K562 (cell line): ENCODE measurements at regions not wholly inside any gene's neighbourhood (a gene's known extent, or its start where the extent isn't known, plus 50 kb on each side); places are given as distances from the start of the nearest gene placed in this dataset.

ENCODE experiments used
- EP300 ChIP-seq: IDR thresholded peaks from 2 replicates; pipeline ENCODE4 v1.6.1; 2012; ENCODE audit warnings: low read length, improper control_type of control experiment
- MYNN ChIP-seq, 2 experiments: sonication (generic); formaldehyde crosslinking in 1 of 2; IDR thresholded peaks; 2 replicates each; pipeline versions ENCODE4 v1.5.0 to v1.6.1; 2016 to 2020; ENCODE audit warnings: antibody characterized with exemption in 1 of 2, missing genetic modification reagents in 1 of 2
- TF ChIP-seq, protein P1 (sequence below), 2 experiments: fragments of 450-650 bp; IDR thresholded peaks; 2 replicates each; pipeline ENCODE4 v1.6.1; 2016
- TF ChIP-seq, protein P2 (sequence below), 3 experiments: IDR thresholded peaks in 2 of 3; conservative IDR thresholded peaks in 1 of 3; 2 replicates each; pipeline ENCODE4 v1.5.1; 2011 to 2012; ENCODE audit warnings: low read length in 3 of 3, mild to moderate bottlenecking in 3 of 3, control low read depth in 2 of 3, improper control_type of control experiment in 1 of 3, inconsistent platforms in 1 of 3, low read depth in 1 of 3, mixed read lengths in 1 of 3, moderate library complexity in 1 of 3; ENCODE audit not compliant: insufficient read depth in 2 of 3

DNA sequence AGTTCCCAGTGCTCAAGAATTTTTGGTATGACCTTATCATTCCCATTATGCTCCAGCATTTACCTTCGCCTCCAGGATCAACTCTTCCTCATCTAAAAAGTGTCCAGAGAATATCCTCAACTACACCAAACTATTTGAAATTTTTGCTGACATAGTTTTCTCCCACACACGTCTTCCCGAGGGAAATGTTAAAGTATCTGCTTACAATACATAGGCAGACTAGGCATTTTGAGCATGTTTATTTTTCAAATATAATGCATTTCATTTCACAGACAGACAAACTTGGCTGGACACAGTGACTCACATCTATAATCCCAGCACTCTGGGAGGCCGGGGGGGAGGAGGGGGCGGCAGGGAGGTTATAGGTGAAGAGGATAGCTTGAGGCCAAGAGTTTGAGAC, 177.1 kb upstream of the TRIM24 start:
- TF ChIP-seq MYNN (IDR thresholded peaks at IDR 0.05) (no peak), MYNN (CRISPR knock-in tag; IDR thresholded peaks at IDR 0.05) (no peak), EP300 (no peak)
- TF ChIP-seq, protein P1, sequence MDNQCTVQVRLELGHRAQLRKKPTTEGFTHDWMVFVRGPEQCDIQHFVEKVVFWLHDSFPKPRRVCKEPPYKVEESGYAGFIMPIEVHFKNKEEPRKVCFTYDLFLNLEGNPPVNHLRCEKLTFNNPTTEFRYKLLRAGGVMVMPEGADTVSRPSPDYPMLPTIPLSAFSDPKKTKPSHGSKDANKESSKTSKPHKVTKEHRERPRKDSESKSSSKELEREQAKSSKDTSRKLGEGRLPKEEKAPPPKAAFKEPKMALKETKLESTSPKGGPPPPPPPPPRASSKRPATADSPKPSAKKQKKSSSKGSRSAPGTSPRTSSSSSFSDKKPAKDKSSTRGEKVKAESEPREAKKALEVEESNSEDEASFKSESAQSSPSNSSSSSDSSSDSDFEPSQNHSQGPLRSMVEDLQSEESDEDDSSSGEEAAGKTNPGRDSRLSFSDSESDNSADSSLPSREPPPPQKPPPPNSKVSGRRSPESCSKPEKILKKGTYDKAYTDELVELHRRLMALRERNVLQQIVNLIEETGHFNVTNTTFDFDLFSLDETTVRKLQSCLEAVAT (IDR thresholded peaks at IDR 0.05): no peak
- TF ChIP-seq, protein P2, sequence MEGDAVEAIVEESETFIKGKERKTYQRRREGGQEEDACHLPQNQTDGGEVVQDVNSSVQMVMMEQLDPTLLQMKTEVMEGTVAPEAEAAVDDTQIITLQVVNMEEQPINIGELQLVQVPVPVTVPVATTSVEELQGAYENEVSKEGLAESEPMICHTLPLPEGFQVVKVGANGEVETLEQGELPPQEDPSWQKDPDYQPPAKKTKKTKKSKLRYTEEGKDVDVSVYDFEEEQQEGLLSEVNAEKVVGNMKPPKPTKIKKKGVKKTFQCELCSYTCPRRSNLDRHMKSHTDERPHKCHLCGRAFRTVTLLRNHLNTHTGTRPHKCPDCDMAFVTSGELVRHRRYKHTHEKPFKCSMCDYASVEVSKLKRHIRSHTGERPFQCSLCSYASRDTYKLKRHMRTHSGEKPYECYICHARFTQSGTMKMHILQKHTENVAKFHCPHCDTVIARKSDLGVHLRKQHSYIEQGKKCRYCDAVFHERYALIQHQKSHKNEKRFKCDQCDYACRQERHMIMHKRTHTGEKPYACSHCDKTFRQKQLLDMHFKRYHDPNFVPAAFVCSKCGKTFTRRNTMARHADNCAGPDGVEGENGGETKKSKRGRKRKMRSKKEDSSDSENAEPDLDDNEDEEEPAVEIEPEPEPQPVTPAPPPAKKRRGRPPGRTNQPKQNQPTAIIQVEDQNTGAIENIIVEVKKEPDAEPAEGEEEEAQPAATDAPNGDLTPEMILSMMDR (IDR thresholded peaks at IDR 0.05 in 2 of 3, conservative IDR thresholded peaks at IDR 0.05 in 1 of 3; ENCODE audit: insufficient read depth in 2 of 3, low read depth in 1 of 3, low read length in 3 of 3): no peak
